ENCODE measurements at regions not wholly inside any gene's neighbourhood (a gene's known extent, or its start where the extent isn't known, plus 50 kb on each side); places are given as distances from the start of the nearest gene placed in this dataset.
"Not testable (repeated sequence)": the region's sequence is repeated elsewhere in the genome, so short reads cannot be mapped to it uniquely, and the experiment has no call there.

- no peak overlapping the region for H3K4me3 ChIP-seq (ENCODE audit: extremely low read depth, insufficient read depth, low read length, poor library complexity, severe bottlenecking)
Measured at GRCh38 chrY:7792431-7792830, 880.9 kb upstream of the AMELY start.

GRCh38 chrY:7781501-7781900 lies 869.9 kb upstream of the AMELY start:
- 100% methylated on average over 1 of the region's 2 CpGs; no CpG with 5 or more reads in 1 of the 2 experiments for WGBS, 2 experiments (ENCODE audit: insufficient coverage in 2 of 2)
- no peak overlapping the region for H3K27ac ChIP-seq (ENCODE audit: low read depth, low read length, severe bottlenecking)
- no peaks in the 10 kb centered on the region for H3K36me3 ChIP-seq (ENCODE audit: control insufficient read depth, insufficient read depth, low read length)
- no peaks in the 10 kb centered on the region for H3K9me3 ChIP-seq (ENCODE audit: control insufficient read depth, low read length)
- H3K4me1 ChIP-seq (ENCODE audit: control insufficient read depth, insufficient read depth, low read length, poor library complexity, severe bottlenecking): no peaks in the 10 kb centered on the region
- H3K4me3 ChIP-seq (ENCODE audit: extremely low read depth, insufficient read depth, low read length, poor library complexity, severe bottlenecking): no peak overlapping the region

More at GRCh38 chrY:7792431-7792830, 880.9 kb upstream of the AMELY start:
- Histone ChIP-seq H3K27ac (ENCODE audit: low read depth, low read length, severe bottlenecking) (no peak overlapping the region), H3K4me1 (ENCODE audit: control insufficient read depth, insufficient read depth, low read length, poor library complexity, severe bottlenecking) (no peaks in the 10 kb centered on the region), H3K36me3 (ENCODE audit: control insufficient read depth, insufficient read depth, low read length) (no peaks in the 10 kb centered on the region), H3K9me3 (ENCODE audit: control insufficient read depth, low read length) (no peaks in the 10 kb centered on the region)
- no CpG with 5 or more reads among the region's 2 CpGs for WGBS, 2 experiments (ENCODE audit: insufficient coverage in 2 of 2)

- WGBS, 2 experiments (ENCODE audit: insufficient coverage in 2 of 2): 60 to 100% methylated on average over 1 of the region's 2 CpGs
- H3K9me3 ChIP-seq (ENCODE audit: control insufficient read depth, low read length); H3K36me3 ChIP-seq (ENCODE audit: control insufficient read depth, insufficient read depth, low read length); H3K4me3 ChIP-seq (ENCODE audit: extremely low read depth, insufficient read depth, low read length, poor library complexity, severe bottlenecking); H3K27ac ChIP-seq (ENCODE audit: low read depth, low read length, severe bottlenecking); H3K4me1 ChIP-seq (ENCODE audit: control insufficient read depth, insufficient read depth, low read length, poor library complexity, severe bottlenecking): not testable (repeated sequence)
Measured at GRCh38 chrY:7775436-7775835, 863.9 kb upstream of the AMELY start.

GRCh38 chrY:7771771-7772170 lies 860.2 kb upstream of the AMELY start:
- Histone ChIP-seq H3K4me3 (ENCODE audit: extremely low read depth, insufficient read depth, low read length, poor library complexity, severe bottlenecking) (no peak overlapping the region), H3K27ac (ENCODE audit: low read depth, low read length, severe bottlenecking) (no peak overlapping the region), H3K36me3 (ENCODE audit: control insufficient read depth, insufficient read depth, low read length) (no peaks in the 10 kb centered on the region), H3K4me1 (ENCODE audit: control insufficient read depth, insufficient read depth, low read length, poor library complexity, severe bottlenecking) (no peaks in the 10 kb centered on the region), H3K9me3 (ENCODE audit: control insufficient read depth, low read length) (no peaks in the 10 kb centered on the region)

DNA sequence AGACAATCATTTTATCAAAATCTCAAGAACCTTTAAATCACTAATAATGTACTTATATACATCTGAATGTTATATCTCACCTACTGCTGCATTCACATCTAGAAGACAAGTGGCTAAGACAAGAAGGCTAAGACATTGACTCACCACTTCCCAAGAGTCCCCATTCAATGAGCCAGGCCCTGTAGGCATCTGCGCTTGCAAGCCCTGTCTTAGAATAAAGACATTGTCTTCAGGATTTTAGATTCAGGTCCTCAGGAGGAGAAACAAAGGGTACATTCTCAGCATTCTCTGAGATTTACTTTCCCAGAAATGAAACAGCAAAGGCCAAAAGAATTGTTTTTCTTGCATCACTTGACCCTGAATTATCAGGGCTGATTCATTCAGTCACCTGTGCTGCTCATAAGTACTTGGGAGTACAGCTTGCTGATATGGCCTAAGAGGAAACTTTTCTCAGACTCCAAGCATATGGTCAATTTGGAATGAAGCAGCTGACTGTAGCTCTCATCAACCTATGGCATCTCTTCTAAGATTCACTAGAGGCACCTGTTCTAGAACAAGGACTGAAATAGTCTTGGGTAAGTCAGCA lies 858.3 kb upstream of the AMELY start:
- H3K36me3 ChIP-seq (ENCODE audit: control insufficient read depth, insufficient read depth, low read length): no peaks in the 10 kb centered on the region
- H3K9me3 ChIP-seq (ENCODE audit: control insufficient read depth, low read length): no peaks in the 10 kb centered on the region
- no CpG with 5 or more reads among the region's 1 CpG for WGBS, 2 experiments (ENCODE audit: insufficient coverage in 2 of 2)
- H3K4me1 ChIP-seq (ENCODE audit: control insufficient read depth, insufficient read depth, low read length, poor library complexity, severe bottlenecking): no peaks in the 10 kb centered on the region
- no peak overlapping the region for H3K27ac ChIP-seq (ENCODE audit: low read depth, low read length, severe bottlenecking)
- H3K4me3 ChIP-seq (ENCODE audit: extremely low read depth, insufficient read depth, low read length, poor library complexity, severe bottlenecking): no peak overlapping the region

DNA sequence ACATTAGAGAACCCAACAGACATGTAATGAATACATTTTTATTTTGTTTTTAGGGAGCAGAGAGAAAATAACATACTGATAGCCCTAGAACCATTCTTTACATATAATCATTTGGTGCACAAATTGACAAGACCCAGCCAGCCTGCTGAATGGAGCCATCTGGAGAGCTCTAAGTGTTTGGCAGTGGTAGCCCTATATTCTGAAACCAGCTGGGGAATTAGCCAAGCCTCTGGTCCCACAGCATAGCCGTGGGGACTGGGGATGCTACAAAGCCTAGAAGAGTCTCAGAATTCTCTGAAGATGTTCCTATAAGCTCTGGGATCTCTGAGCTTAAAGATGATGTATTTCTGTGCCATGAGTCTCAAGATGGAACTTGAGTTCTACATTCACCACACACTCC lies 857.3 kb upstream of the AMELY start:
- Histone ChIP-seq H3K4me1 (ENCODE audit: control insufficient read depth, insufficient read depth, low read length, poor library complexity, severe bottlenecking) (no peaks in the 10 kb centered on the region), H3K27ac (ENCODE audit: low read depth, low read length, severe bottlenecking) (no peak overlapping the region), H3K36me3 (ENCODE audit: control insufficient read depth, insufficient read depth, low read length) (no peaks in the 10 kb centered on the region), H3K9me3 (ENCODE audit: control insufficient read depth, low read length) (no peaks in the 10 kb centered on the region), H3K4me3 (ENCODE audit: extremely low read depth, insufficient read depth, low read length, poor library complexity, severe bottlenecking) (no peak overlapping the region)
- 80% methylated on average over 1 of the region's 1 CpG; no CpG with 5 or more reads in 1 of the 2 experiments for WGBS, 2 experiments (ENCODE audit: insufficient coverage in 2 of 2)

DNA sequence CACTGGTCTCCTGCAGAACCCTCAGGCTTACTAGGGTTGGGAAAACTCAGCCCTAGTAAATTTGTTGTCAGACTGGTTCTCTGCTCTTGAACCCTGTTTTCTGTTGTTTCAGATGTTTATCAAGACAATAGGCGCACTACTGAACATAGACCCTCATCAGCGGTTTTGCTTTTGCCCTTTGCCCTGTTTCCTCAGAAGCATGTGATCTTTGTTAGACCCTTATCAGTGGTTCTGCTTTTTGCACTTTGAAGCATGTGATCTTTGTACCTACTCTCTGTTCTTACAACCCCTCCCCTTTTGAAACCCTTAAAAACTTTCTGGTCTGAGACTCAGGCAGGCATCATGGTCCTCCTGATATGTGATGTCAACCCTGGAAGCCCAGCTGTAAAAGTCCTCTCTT lies 842.2 kb upstream of the AMELY start:
- H3K4me3 ChIP-seq (ENCODE audit: extremely low read depth, insufficient read depth, low read length, poor library complexity, severe bottlenecking): no peak overlapping the region
- 94 to 100% methylated on average over 1 to 2 of the region's 2 CpGs for WGBS, 2 experiments (ENCODE audit: insufficient coverage in 2 of 2)

DNA sequence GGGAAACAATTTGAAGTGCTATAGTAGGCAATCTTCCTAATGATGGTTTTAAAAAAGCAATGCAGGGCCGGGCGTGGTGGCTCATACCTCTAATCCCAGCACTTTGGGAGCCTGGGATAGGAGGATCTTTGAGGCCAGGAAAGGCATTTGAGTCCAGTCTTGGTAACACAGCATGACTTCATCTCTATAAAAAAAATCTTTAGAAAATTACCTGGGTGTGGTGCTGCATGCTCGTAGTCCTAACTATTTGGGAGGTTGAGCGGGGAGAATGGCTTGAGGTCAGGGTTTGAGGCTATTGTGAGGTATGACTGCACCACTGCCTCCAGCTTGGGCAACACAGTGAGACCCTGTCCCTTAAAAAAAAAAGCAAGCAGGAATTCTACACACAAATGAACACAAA lies 835.2 kb upstream of the AMELY start:
- WGBS, 2 experiments (ENCODE audit: insufficient coverage in 2 of 2): no CpG with 5 or more reads among the region's 4 CpGs
- no peaks in the 10 kb centered on the region for H3K4me1 ChIP-seq (ENCODE audit: control insufficient read depth, insufficient read depth, low read length, poor library complexity, severe bottlenecking)
- no peaks in the 10 kb centered on the region for H3K36me3 ChIP-seq (ENCODE audit: control insufficient read depth, insufficient read depth, low read length)
- H3K27ac ChIP-seq (ENCODE audit: low read depth, low read length, severe bottlenecking): no peak overlapping the region
- H3K9me3 ChIP-seq (ENCODE audit: control insufficient read depth, low read length): no peaks in the 10 kb centered on the region
- no peak overlapping the region for H3K4me3 ChIP-seq (ENCODE audit: extremely low read depth, insufficient read depth, low read length, poor library complexity, severe bottlenecking)

More for the DNA sequence above, 842.2 kb upstream of the AMELY start:
- no peak overlapping the region for H3K27ac ChIP-seq (ENCODE audit: low read depth, low read length, severe bottlenecking)
- H3K9me3 ChIP-seq (ENCODE audit: control insufficient read depth, low read length): no peaks in the 10 kb centered on the region
- H3K4me1 ChIP-seq (ENCODE audit: control insufficient read depth, insufficient read depth, low read length, poor library complexity, severe bottlenecking): no peaks in the 10 kb centered on the region
- no peaks in the 10 kb centered on the region for H3K36me3 ChIP-seq (ENCODE audit: control insufficient read depth, insufficient read depth, low read length)

DNA sequence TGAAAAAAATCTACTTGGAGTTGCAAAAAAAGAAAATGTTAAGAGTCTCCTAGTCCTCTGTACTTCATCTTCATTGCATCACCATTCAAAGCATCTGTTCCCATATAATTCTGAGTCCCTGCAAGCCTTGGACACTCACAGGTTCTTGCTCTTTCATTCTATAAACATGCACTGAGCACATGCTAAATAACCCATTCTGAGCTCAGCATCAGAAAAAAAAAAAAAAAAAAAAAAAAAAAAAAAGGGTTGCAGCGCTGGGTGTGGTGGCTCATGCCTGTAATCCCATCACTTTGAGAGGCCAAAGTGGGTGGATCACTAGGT lies 834.0 kb upstream of the AMELY start:
- H3K9me3 ChIP-seq (ENCODE audit: control insufficient read depth, low read length): no peaks in the 10 kb centered on the region
- no peaks in the 10 kb centered on the region for H3K36me3 ChIP-seq (ENCODE audit: control insufficient read depth, insufficient read depth, low read length)
- no peak overlapping the region for H3K27ac ChIP-seq (ENCODE audit: low read depth, low read length, severe bottlenecking)
- no peak overlapping the region for H3K4me3 ChIP-seq (ENCODE audit: extremely low read depth, insufficient read depth, low read length, poor library complexity, severe bottlenecking)
- H3K4me1 ChIP-seq (ENCODE audit: control insufficient read depth, insufficient read depth, low read length, poor library complexity, severe bottlenecking): no peaks in the 10 kb centered on the region
- no CpG with 5 or more reads among the region's 1 CpG for WGBS, 2 experiments (ENCODE audit: insufficient coverage in 2 of 2)

DNA sequence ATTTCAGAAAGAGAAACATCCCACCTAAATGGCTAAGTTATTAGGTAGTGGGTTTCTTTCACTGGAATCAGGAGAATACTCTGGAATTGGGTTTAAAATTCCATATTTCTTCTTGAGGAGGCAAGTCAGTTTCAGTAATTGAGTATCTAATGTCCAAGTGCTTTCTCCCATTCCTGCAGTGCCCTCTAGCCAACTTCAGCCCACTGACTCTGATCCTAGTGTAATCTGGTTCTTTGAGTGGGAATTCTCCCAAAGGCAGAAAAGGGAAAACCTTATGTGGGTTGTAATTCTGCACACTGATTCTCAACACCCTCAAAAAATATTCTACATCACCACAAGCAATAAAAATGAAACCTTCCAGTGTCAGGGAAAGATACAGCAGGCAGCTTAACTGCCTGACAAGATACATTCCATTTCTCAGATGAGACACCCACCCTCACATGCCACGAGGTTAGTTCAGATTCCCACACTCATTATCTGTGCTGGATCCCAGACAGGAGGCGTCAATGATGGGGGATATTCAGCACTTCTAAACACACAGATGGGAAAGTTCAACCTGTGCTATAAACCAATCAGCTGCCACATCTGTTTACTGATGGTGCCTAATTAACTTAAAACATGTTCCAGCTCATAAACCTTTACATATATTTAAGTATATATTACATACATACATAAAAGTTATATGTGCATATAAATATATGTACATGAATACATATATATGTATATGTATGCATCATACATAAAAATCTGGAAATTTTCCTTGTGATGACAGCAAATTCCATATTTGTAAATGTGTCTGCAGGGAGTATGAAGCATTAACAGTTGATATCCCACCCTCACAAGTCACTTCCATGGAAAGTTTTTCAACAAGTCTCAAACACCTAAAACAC lies 833.4 kb upstream of the AMELY start:
- Histone ChIP-seq H3K4me1 (ENCODE audit: control insufficient read depth, insufficient read depth, low read length, poor library complexity, severe bottlenecking) (no peaks in the 10 kb centered on the region), H3K27ac (ENCODE audit: low read depth, low read length, severe bottlenecking) (no peak overlapping the region)
- 100% methylated on average over 1 of the region's 2 CpGs; no CpG with 5 or more reads in 1 of the 2 experiments for WGBS, 2 experiments (ENCODE audit: insufficient coverage in 2 of 2)

DNA sequence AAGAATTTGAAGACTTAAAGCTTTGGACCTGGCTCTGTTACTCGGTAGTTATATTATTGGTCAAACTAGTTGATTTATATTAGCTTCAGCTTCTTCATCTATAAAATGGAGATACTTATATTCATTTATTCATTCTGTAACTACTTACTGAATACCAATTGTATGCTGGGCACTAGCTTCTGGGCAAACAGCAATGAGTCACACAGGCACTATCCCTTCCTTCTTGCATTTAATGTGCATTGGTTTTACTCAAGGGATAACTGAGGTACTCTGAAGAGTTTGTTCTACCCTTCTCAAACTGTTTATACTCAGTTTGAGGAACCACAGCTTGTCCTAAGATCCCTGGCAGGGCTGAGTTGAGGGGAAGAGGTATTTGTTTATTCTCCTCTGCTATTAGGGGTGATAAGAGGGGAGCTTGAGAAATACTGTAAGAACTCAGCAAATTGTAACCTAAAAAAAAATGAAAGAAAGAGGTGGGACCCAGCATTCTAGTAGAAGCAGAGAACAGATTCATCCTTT lies 825.4 kb upstream of the AMELY start:
- H3K4me3 ChIP-seq (ENCODE audit: extremely low read depth, insufficient read depth, low read length, poor library complexity, severe bottlenecking): no peak overlapping the region
- no peaks in the 10 kb centered on the region for H3K4me1 ChIP-seq (ENCODE audit: control insufficient read depth, insufficient read depth, low read length, poor library complexity, severe bottlenecking)
- H3K9me3 ChIP-seq (ENCODE audit: control insufficient read depth, low read length): no peaks in the 10 kb centered on the region
- no peak overlapping the region for H3K27ac ChIP-seq (ENCODE audit: low read depth, low read length, severe bottlenecking)
- no peaks in the 10 kb centered on the region for H3K36me3 ChIP-seq (ENCODE audit: control insufficient read depth, insufficient read depth, low read length)
- WGBS, 2 experiments (ENCODE audit: insufficient coverage in 2 of 2): no CpG with 5 or more reads among the region's 1 CpG

More for the DNA sequence above, 833.4 kb upstream of the AMELY start:
- Histone ChIP-seq H3K36me3 (ENCODE audit: control insufficient read depth, insufficient read depth, low read length) (no peaks in the 10 kb centered on the region), H3K4me3 (ENCODE audit: extremely low read depth, insufficient read depth, low read length, poor library complexity, severe bottlenecking) (no peak overlapping the region), H3K9me3 (ENCODE audit: control insufficient read depth, low read length) (no peaks in the 10 kb centered on the region)

All from mesodermal cell (in vitro differentiated cells).